Ectodermal cell (in vitro differentiated cells): ENCODE measurements at regions not wholly inside any gene's neighbourhood (a gene's known extent, or its start where the extent isn't known, plus 50 kb on each side); places are given as distances from the start of the nearest gene placed in this dataset.

Experiments
- H3K27ac ChIP-seq: 2 replicates; pipeline ENCODE4 v1.7.0; 2013; ENCODE audit warnings: mild to moderate bottlenecking, low read depth, low read length; ENCODE audit not compliant: insufficient read depth, poor library complexity, severe bottlenecking
- H3K27me3 ChIP-seq: 2 replicates; pipeline ENCODE4 v1.7.0; 2013; ENCODE audit warnings: mild to moderate bottlenecking, low read length; ENCODE audit not compliant: insufficient read depth, control insufficient read depth, poor library complexity, severe bottlenecking
- H3K36me3 ChIP-seq: one replicate; pipeline ENCODE4 v1.7.0; 2013; ENCODE audit warnings: low read length; ENCODE audit not compliant: control insufficient read depth, insufficient read depth
- H3K4me1 ChIP-seq: one replicate; pipeline ENCODE4 v1.7.0; 2013; ENCODE audit warnings: low read length; ENCODE audit not compliant: control insufficient read depth, insufficient read depth
- H3K4me3 ChIP-seq: 2 replicates; pipeline ENCODE4 v1.7.0; 2013; ENCODE audit warnings: low read depth, low read length, control low read depth; ENCODE audit not compliant: insufficient read depth
- H3K9me3 ChIP-seq: 2 replicates; pipeline ENCODE4 v1.7.0; 2013; ENCODE audit warnings: mild to moderate bottlenecking, low read length, moderate library complexity; ENCODE audit not compliant: control insufficient read depth
- WGBS, 2 experiments: methylation state at CpG; one replicate each; pipeline ENCODE4 v1.1.7; 2013; ENCODE audit warnings: missing lambda C conversion rate in 2 of 2; 5-methylcytosine and 5-hydroxymethylcytosine counted together

GRCh38 chr10:4138146-4138721 lies 353.2 kb upstream of the KLF6 start:
- WGBS, 2 experiments: 95 to 100% methylated on average over 1 to 3 of the region's 3 CpGs
- H3K27ac ChIP-seq: no peak overlapping the region
- no peaks in the 10 kb centered on the region for H3K4me1 ChIP-seq

GRCh38 chr10:4137299-4137698 lies 352.3 kb upstream of the KLF6 start:
- 90 to 100% methylated on average over 2 to 4 of the region's 4 CpGs for WGBS, 2 experiments
- H3K9me3 ChIP-seq: peaks cover 2% of the 10 kb centered on the region

More at GRCh38 chr10:4138146-4138721, 353.2 kb upstream of the KLF6 start:
- Histone ChIP-seq H3K4me3 (no peak overlapping the region), H3K27me3 (no peaks in the 10 kb centered on the region), H3K36me3 (no peaks in the 10 kb centered on the region), H3K9me3 (peaks cover 2% of the 10 kb centered on the region)

GRCh38 chr10:4136121-4136520 lies 351.1 kb upstream of the KLF6 start:
- WGBS, 2 experiments: 58 to 83% methylated on average over 1 to 2 of the region's 2 CpGs
- Histone ChIP-seq H3K27me3 (no peaks in the 10 kb centered on the region), H3K4me1 (no peaks in the 10 kb centered on the region), H3K27ac (no peak overlapping the region), H3K36me3 (no peaks in the 10 kb centered on the region), H3K9me3 (peaks cover 2% of the 10 kb centered on the region), H3K4me3 (no peak overlapping the region)

More at GRCh38 chr10:4137299-4137698, 352.3 kb upstream of the KLF6 start:
- H3K4me1 ChIP-seq: no peaks in the 10 kb centered on the region
- H3K4me3 ChIP-seq: no peak overlapping the region
- no peaks in the 10 kb centered on the region for H3K36me3 ChIP-seq
- no peaks in the 10 kb centered on the region for H3K27me3 ChIP-seq
- H3K27ac ChIP-seq: no peak overlapping the region

- Histone ChIP-seq H3K4me3 (no peak overlapping the region), H3K4me1 (no peaks in the 10 kb centered on the region), H3K36me3 (no peaks in the 10 kb centered on the region), H3K27ac (no peak overlapping the region), H3K9me3 (no peaks in the 10 kb centered on the region), H3K27me3 (no peaks in the 10 kb centered on the region)
- 85 to 100% methylated on average over 1 of the region's 1 CpG for WGBS, 2 experiments
Measured at GRCh38 chr10:4132216-4132556, 347.2 kb upstream of the KLF6 start.

GRCh38 chr10:4131407-4132215 lies 346.6 kb upstream of the KLF6 start:
- no peak overlapping the region for H3K4me3 ChIP-seq

GRCh38 chr10:4130685-4131084 lies 345.7 kb upstream of the KLF6 start:
- no peak overlapping the region for H3K4me3 ChIP-seq
- 88 to 93% methylated on average over 2 to 4 of the region's 4 CpGs for WGBS, 2 experiments
- H3K27ac ChIP-seq: no peak overlapping the region

More at GRCh38 chr10:4131407-4132215, 346.6 kb upstream of the KLF6 start:
- Histone ChIP-seq H3K4me1 (no peaks in the 10 kb centered on the region), H3K27me3 (no peaks in the 10 kb centered on the region), H3K27ac (no peak overlapping the region), H3K36me3 (no peaks in the 10 kb centered on the region), H3K9me3 (no peaks in the 10 kb centered on the region)
- WGBS, 2 experiments: 91 to 92% methylated on average over 5 of the region's 5 CpGs

GRCh38 chr10:4129866-4130477 lies 345.0 kb upstream of the KLF6 start:
- Histone ChIP-seq H3K27ac (no peak overlapping the region), H3K4me3 (no peak overlapping the region), H3K4me1 (no peaks in the 10 kb centered on the region), H3K9me3 (peaks cover 2% of the 10 kb centered on the region), H3K27me3 (no peaks in the 10 kb centered on the region), H3K36me3 (no peaks in the 10 kb centered on the region)
- 93 to 96% methylated on average over 12 of the region's 12 CpGs for WGBS, 2 experiments

More at GRCh38 chr10:4130685-4131084, 345.7 kb upstream of the KLF6 start:
- Histone ChIP-seq H3K27me3 (no peaks in the 10 kb centered on the region), H3K4me1 (no peaks in the 10 kb centered on the region), H3K9me3 (peaks cover 2% of the 10 kb centered on the region), H3K36me3 (no peaks in the 10 kb centered on the region)

- 93 to 97% methylated on average over 6 of the region's 7 CpGs for WGBS, 2 experiments
- Histone ChIP-seq H3K9me3 (peaks cover 2% of the 10 kb centered on the region), H3K27ac (no peak overlapping the region), H3K4me1 (peaks cover 6% of the 10 kb centered on the region), H3K27me3 (no peaks in the 10 kb centered on the region), H3K36me3 (no peaks in the 10 kb centered on the region), H3K4me3 (no peak overlapping the region)
Measured at GRCh38 chr10:4127518-4128315, 342.7 kb upstream of the KLF6 start.

- no peaks in the 10 kb centered on the region for H3K36me3 ChIP-seq
- no peak overlapping the region for H3K27ac ChIP-seq
- WGBS, 2 experiments: 80 to 100% methylated on average over 1 of the region's 1 CpG
- H3K4me3 ChIP-seq: no peak overlapping the region
- H3K9me3 ChIP-seq: peaks cover 2% of the 10 kb centered on the region
- H3K4me1 ChIP-seq: peaks cover 7% of the 10 kb centered on the region
- H3K27me3 ChIP-seq: no peaks in the 10 kb centered on the region
Measured at GRCh38 chr10:4125776-4126175, 340.8 kb upstream of the KLF6 start.
